ENCODE measurements at regions not wholly inside any gene's neighbourhood (a gene's known extent, or its start where the extent isn't known, plus 50 kb on each side); places are given as distances from the start of the nearest gene placed in this dataset.

DNA sequence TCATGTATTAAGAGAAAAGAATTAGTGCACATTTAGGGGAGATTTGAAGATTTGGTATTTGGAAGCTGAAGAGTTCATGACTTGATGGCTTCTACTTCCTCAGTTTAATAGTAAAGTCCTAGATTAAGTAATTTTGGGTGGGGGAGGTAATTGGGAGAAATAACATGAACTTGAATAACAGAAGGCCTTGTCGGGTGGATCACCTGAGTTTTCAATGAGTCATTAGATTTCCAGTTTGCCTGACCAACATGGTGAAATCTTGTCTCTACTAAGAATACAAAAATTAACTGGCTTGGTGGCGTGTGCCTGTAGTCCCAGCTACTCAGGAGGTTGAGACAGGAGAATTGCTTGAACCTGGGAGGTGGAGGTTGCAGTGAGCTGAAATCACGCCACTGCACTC lies 181.0 kb downstream of the GJA1 start:
- Histone ChIP-seq H3K79me2 (ENCODE audit: insufficient read depth, low read length) (no peaks in the 10 kb centered on the region), H3F3A (ENCODE audit: insufficient read depth, low read length) (no peaks in the 10 kb centered on the region), H3K27ac (ENCODE audit: low read depth, low read length, poor library complexity, severe bottlenecking) (no peak overlapping the region), H3K4me3 (ENCODE audit: low read depth, low read length, poor library complexity, severe bottlenecking) (no peak overlapping the region), H3K4me2 (ENCODE audit: low read length) (no peak overlapping the region), H4K20me1 (ENCODE audit: insufficient read depth, low read length) (no peaks in the 10 kb centered on the region), H3K9me2 (ENCODE audit: low read depth, low read length) (no peaks in the 10 kb centered on the region), H3K36me3 (ENCODE audit: insufficient read depth, low read length) (no peaks in the 10 kb centered on the region), H3K4me1 (ENCODE audit: insufficient read depth, low read length, severe bottlenecking) (no peaks in the 10 kb centered on the region), H2AFZ (ENCODE audit: low read length) (no peak overlapping the region), H3K27me3 (ENCODE audit: insufficient read depth, low read length) (no peaks in the 10 kb centered on the region), H3K9ac (ENCODE audit: low read length) (no peak overlapping the region), H3K9me3 (ENCODE audit: low read length) (no peaks in the 10 kb centered on the region)
- TF ChIP-seq EZH2 (IDR thresholded peaks at IDR 0.05; ENCODE audit: borderline replicate concordance, low read length) = no peak
- TF ChIP-seq CTCF (IDR thresholded peaks at IDR 0.05; ENCODE audit: low read length) = no peak

DNA sequence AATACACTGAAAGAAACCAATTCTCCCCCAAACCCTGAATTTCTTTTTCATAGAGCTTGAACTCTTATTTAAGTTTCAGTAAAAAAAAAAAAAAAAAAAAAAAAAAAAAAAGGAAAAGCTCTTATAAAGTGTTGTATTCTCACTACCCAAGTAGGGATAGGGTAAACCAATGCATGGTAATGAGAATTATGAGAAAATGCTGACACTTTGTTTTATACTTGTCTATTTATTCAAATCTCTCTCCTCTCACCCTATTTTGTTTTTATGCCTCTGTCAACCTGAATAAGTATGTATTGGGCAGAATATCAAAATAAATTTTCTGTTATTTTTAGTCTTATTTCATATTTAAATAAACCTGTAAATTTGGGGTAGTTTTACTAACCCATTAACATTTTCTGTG lies 181.9 kb downstream of the GJA1 start:
- H3K4me2 ChIP-seq (ENCODE audit: low read length) = no peak overlapping the region
- H3K4me1 ChIP-seq (ENCODE audit: insufficient read depth, low read length, severe bottlenecking) = no peaks in the 10 kb centered on the region
- H4K20me1 ChIP-seq (ENCODE audit: insufficient read depth, low read length) = no peaks in the 10 kb centered on the region
- no peaks in the 10 kb centered on the region for H3K27me3 ChIP-seq (ENCODE audit: insufficient read depth, low read length)
- TF ChIP-seq CTCF (IDR thresholded peaks at IDR 0.05; ENCODE audit: low read length) (no peak), EZH2 (IDR thresholded peaks at IDR 0.05; ENCODE audit: borderline replicate concordance, low read length) (no peak)
- no peak overlapping the region for H3K9ac ChIP-seq (ENCODE audit: low read length)
- H3K4me3 ChIP-seq (ENCODE audit: low read depth, low read length, poor library complexity, severe bottlenecking) = no peak overlapping the region
- H3K27ac ChIP-seq (ENCODE audit: low read depth, low read length, poor library complexity, severe bottlenecking) = no peak overlapping the region
- H3K9me3 ChIP-seq (ENCODE audit: low read length) = no peaks in the 10 kb centered on the region
- H3F3A ChIP-seq (ENCODE audit: insufficient read depth, low read length) = no peaks in the 10 kb centered on the region
- no peaks in the 10 kb centered on the region for H3K36me3 ChIP-seq (ENCODE audit: insufficient read depth, low read length)
- H3K79me2 ChIP-seq (ENCODE audit: insufficient read depth, low read length) = no peaks in the 10 kb centered on the region
- H2AFZ ChIP-seq (ENCODE audit: low read length) = no peak overlapping the region
- H3K9me2 ChIP-seq (ENCODE audit: low read depth, low read length) = no peaks in the 10 kb centered on the region

DNA sequence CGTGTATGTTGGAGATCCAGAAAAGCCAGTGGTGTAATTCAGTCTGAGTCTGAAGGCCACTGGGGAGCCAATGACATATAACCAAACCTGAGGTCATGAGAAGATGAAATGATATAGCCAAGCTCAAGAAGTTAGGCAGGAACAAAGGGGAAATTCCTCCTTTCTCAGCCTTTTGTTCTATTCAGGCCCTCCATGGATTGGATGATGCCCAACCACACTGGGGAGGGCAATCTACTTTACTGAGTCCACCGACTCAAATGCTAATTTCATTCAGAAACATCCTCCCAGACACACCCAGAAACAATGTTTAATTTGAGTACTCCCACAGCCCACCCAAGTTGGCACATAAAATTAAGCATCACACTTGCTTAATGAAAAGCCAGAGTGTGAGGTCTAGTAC lies 183.6 kb downstream of the GJA1 start:
- no peaks in the 10 kb centered on the region for H3K79me2 ChIP-seq (ENCODE audit: insufficient read depth, low read length)
- no peaks in the 10 kb centered on the region for H4K20me1 ChIP-seq (ENCODE audit: insufficient read depth, low read length)
- H3K4me2 ChIP-seq (ENCODE audit: low read length) = no peak overlapping the region
- H3K9me2 ChIP-seq (ENCODE audit: low read depth, low read length) = no peaks in the 10 kb centered on the region
- H3K9me3 ChIP-seq (ENCODE audit: low read length) = no peaks in the 10 kb centered on the region
- H3K36me3 ChIP-seq (ENCODE audit: insufficient read depth, low read length) = no peaks in the 10 kb centered on the region
- H3F3A ChIP-seq (ENCODE audit: insufficient read depth, low read length) = no peaks in the 10 kb centered on the region
- TF ChIP-seq CTCF (IDR thresholded peaks at IDR 0.05; ENCODE audit: low read length) = no peak
- no peak for TF ChIP-seq EZH2 (IDR thresholded peaks at IDR 0.05; ENCODE audit: borderline replicate concordance, low read length)
- no peak overlapping the region for H3K9ac ChIP-seq (ENCODE audit: low read length)
- no peaks in the 10 kb centered on the region for H3K4me1 ChIP-seq (ENCODE audit: insufficient read depth, low read length, severe bottlenecking)
- no peak overlapping the region for H2AFZ ChIP-seq (ENCODE audit: low read length)
- H3K4me3 ChIP-seq (ENCODE audit: low read depth, low read length, poor library complexity, severe bottlenecking) = no peak overlapping the region
- no peaks in the 10 kb centered on the region for H3K27me3 ChIP-seq (ENCODE audit: insufficient read depth, low read length)
- no peak overlapping the region for H3K27ac ChIP-seq (ENCODE audit: low read depth, low read length, poor library complexity, severe bottlenecking)

Data from OCI-LY1 (cell line).